ENCODE measurements at regions not wholly inside any gene's neighbourhood (a gene's known extent, or its start where the extent isn't known, plus 50 kb on each side); places are given as distances from the start of the nearest gene placed in this dataset.
"Not testable (repeated sequence)": the region's sequence is repeated elsewhere in the genome, so short reads cannot be mapped to it uniquely, and the experiment has no call there.

- Histone ChIP-seq H3K27me3 (no peaks in the 10 kb centered on the region), H3K4me3 (no peak overlapping the region), H3K9me3 (peaks cover 0 to 1% (median 0%) of the 10 kb centered on the region in 4 donors), H3K4me1 (no peaks in the 10 kb centered on the region), H3K36me3 (no peaks in the 10 kb centered on the region), H3K27ac (no peak overlapping the region)
- ATAC-seq (ENCODE audit: low FRiP score in 2 of 2) (no peak), DNase-seq (no peak)
- WGBS, 2 donors = 79 to 82% methylated on average over 5 of the region's 5 CpGs
- TF ChIP-seq CTCF (IDR thresholded peaks at IDR 0.05) (no peak), POLR2AphosphoS5 (IDR thresholded peaks at IDR 0.05) (no peak), EP300 (IDR thresholded peaks at IDR 0.05) (no peak), POLR2A (IDR thresholded peaks at IDR 0.05) (no peak)
These were observed 1321.8 kb upstream of the PCDH9 start for GRCh38 chr13:68551701-68552522.

GRCh38 chr13:68550330-68550729 is 1320.2 kb upstream of the PCDH9 start:
- no peak for DNase-seq

GRCh38 chr13:68540244-68540643 is 1310.1 kb upstream of the PCDH9 start:
- no peaks in the 10 kb centered on the region for H3K9me3 ChIP-seq
- no peaks in the 10 kb centered on the region for H3K36me3 ChIP-seq
- WGBS, 2 donors = 55 to 64% methylated on average over 2 of the region's 2 CpGs
- H3K27me3 ChIP-seq = no peaks in the 10 kb centered on the region
- no peak for DNase-seq
- TF ChIP-seq POLR2AphosphoS5 (IDR thresholded peaks at IDR 0.05) = no peak
- TF ChIP-seq EP300 (IDR thresholded peaks at IDR 0.05) = no peak
- no peak for TF ChIP-seq CTCF (IDR thresholded peaks at IDR 0.05)
- no peak for TF ChIP-seq POLR2A (IDR thresholded peaks at IDR 0.05)
- no peak for ATAC-seq (ENCODE audit: low FRiP score in 2 of 2)
- no peak overlapping the region for H3K4me3 ChIP-seq
- H3K27ac ChIP-seq = no peak overlapping the region
- H3K4me1 ChIP-seq = no peaks in the 10 kb centered on the region

More at GRCh38 chr13:68550330-68550729, 1320.2 kb upstream of the PCDH9 start:
- Histone ChIP-seq H3K4me3 (no peak overlapping the region), H3K27ac (no peak overlapping the region), H3K9me3 (no peaks in the 10 kb centered on the region), H3K36me3 (no peaks in the 10 kb centered on the region), H3K4me1 (no peaks in the 10 kb centered on the region), H3K27me3 (no peaks in the 10 kb centered on the region)
- WGBS, 2 donors = 39 to 49% methylated on average over 1 of the region's 1 CpG
- TF ChIP-seq CTCF (IDR thresholded peaks at IDR 0.05) = no peak
- no peak for TF ChIP-seq POLR2AphosphoS5 (IDR thresholded peaks at IDR 0.05)
- no peak for TF ChIP-seq EP300 (IDR thresholded peaks at IDR 0.05)
- no peak for TF ChIP-seq POLR2A (IDR thresholded peaks at IDR 0.05)
- no peak for ATAC-seq (ENCODE audit: low FRiP score in 2 of 2)

- Histone ChIP-seq H3K4me1 (no peaks in the 10 kb centered on the region), H3K4me3 (no peak overlapping the region), H3K27me3 (no peaks in the 10 kb centered on the region), H3K27ac (no peak overlapping the region), H3K36me3 (no peaks in the 10 kb centered on the region), H3K9me3 (no peaks in the 10 kb centered on the region)
- DNase-seq = no peak
- WGBS, 2 donors = 94 to 98% methylated on average over 1 of the region's 1 CpG
- TF ChIP-seq CTCF (IDR thresholded peaks at IDR 0.05) (no peak), EP300 (IDR thresholded peaks at IDR 0.05) (no peak), POLR2A (IDR thresholded peaks at IDR 0.05) (no peak), POLR2AphosphoS5 (IDR thresholded peaks at IDR 0.05) (no peak)
- ATAC-seq (ENCODE audit: low FRiP score in 2 of 2) = no peak
These were observed 1305.2 kb upstream of the PCDH9 start for GRCh38 chr13:68535329-68535728.

GRCh38 chr13:68527167-68527566 is 1297.0 kb upstream of the PCDH9 start:
- H3K27ac ChIP-seq; H3K36me3 ChIP-seq; ATAC-seq (ENCODE audit: low FRiP score in 2 of 2); DNase-seq; H3K27me3 ChIP-seq; H3K4me1 ChIP-seq; H3K4me3 ChIP-seq: not testable (repeated sequence)
- WGBS, 2 donors = 48 to 60% methylated on average over 1 of the region's 1 CpG
- H3K9me3 ChIP-seq = peaks cover 0 to 26% (median 3%) of the 10 kb centered on the region in 4 donors

Measured in upper lobe of left lung (tissue), 6 donors.